ENCODE measurements at regions not wholly inside any gene's neighbourhood (a gene's known extent, or its start where the extent isn't known, plus 50 kb on each side); places are given as distances from the start of the nearest gene placed in this dataset.

GRCh38 chr13:92963029-92963428 lies 263.6 kb upstream of the GPC6 start:
- TF ChIP-seq CTCF (conservative IDR thresholded peaks at IDR 0.05) (no peak), ZFX (IDR thresholded peaks at IDR 0.05) (no peak)

All from C4-2B (cell line).